UCSD-AML1 (cell line): ENCODE measurements at regions not wholly inside any gene's neighbourhood (a gene's known extent, or its start where the extent isn't known, plus 50 kb on each side); places are given as distances from the start of the nearest gene placed in this dataset.

Experiments used
- DNase-seq: peaks from one replicate; lab custom pipeline; 2025; ENCODE audit not compliant: unreplicated experiment; lab: John Stamatoyannopoulos, UW

DNA sequence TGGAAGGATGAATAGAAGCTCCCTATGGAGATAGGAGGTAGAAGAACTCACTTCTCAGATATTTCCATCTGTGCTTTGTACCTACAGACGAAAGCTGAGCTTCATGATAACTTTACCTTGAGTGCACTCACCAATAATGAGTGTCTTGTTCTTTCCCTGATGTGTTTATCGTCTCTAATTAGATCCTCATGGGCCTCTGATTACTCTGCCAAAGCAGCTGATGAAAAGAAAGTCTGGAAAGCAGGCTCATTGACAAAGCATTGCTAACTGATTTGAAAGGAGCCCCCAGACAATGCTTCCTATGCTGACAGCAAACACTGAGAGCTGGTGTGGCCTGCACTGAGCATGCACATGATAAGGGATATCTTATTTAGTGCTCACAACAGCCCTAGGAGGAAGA lies 183.9 kb upstream of the GHITM start:
- no peak for DNase-seq

- no peak for DNase-seq
Observed at GRCh38 chr10:83957168-83957947, 182.0 kb upstream of the GHITM start.

DNA sequence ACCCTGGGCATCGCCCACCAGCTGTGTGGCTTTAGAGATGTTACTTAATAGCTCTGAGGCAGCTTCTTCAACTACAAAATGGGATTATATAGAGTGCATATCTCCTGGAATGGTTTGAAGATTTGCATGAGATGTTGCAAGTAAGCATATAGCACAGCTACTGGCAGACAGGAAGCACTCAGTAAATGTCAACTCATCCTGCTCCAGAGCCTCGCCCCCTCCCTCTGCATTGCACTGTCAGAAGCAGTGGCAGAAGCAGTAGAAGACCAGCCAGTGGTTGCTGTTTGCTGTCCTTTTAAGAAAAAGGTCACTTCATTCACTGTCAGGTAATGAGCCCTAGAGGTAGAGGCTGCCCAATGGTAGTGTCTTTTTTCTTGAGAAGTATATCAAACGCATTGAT lies 180.0 kb upstream of the GHITM start:
- no peak for DNase-seq

DNA sequence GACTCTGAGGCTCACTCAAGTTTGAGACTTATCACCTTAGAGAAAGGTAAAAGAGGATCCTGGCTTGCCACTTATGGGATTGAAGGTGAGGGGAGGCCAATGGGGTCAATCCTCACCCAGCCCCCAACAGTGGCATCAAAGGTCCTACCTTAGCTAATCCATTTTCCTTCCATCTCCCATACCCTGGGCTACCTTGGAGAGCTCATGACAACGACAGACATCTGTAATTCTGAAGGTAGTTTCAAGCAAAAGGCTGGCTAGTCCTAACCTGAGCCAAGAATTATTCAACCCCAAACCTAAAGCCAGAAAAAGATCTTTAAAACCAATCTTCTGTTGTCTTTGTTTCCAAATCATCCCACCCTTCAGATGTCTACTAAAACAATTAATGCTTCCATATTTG lies 179.2 kb upstream of the GHITM start:
- DNase-seq, result no peak

- DNase-seq, result no peak
Observed at GRCh38 chr10:83961620-83962019, 177.7 kb upstream of the GHITM start.

DNA sequence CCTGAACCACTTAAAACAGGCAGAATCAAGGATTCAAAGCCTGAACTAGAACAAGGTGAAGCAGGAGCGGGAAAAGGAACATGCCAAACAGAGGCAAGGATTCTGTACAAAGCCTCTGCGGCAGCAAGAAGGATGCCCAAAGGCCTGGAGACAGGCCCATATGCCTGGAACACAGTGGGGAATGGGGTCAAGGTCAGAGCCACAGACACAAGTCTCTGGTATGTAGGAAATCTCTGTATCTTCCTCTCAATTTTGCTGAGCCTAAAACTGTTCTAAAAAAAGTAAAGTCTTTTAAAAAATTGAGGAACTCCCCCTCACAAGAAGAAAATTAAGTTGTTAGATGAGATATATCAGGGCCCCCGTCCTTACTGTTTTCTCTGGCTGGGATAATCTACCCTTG lies 175.9 kb upstream of the GHITM start:
- DNase-seq, result no peak

- no peak for DNase-seq
Observed at GRCh38 chr10:83965473-83965872, 173.8 kb upstream of the GHITM start.

GRCh38 chr10:83968052-83968451 lies 171.3 kb upstream of the GHITM start:
- DNase-seq, result no peak

- no peak for DNase-seq
Observed at GRCh38 chr10:83978681-83979383, 160.5 kb upstream of the GHITM start.

DNA sequence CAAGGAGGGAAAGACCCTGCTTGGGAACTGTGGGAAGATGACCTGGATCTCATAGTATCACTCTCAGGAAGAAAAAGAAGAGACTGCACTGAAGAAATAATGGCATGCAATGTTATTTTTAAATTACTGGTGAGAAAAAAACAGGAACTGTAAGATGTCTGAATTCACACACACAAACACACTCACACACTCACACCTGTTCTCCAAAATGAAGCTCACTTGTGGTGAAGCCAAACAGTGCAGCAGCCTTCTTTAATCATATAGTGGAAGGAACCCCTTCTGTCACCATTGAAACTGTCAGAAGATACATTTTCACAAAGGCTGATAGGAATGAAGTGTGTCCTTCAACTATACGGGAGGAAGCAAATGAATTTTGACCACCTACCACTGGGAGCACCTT lies 156.5 kb upstream of the GHITM start:
- no peak for DNase-seq

- no peak for DNase-seq
Observed at GRCh38 chr10:83983578-83984255, 155.6 kb upstream of the GHITM start.

DNA sequence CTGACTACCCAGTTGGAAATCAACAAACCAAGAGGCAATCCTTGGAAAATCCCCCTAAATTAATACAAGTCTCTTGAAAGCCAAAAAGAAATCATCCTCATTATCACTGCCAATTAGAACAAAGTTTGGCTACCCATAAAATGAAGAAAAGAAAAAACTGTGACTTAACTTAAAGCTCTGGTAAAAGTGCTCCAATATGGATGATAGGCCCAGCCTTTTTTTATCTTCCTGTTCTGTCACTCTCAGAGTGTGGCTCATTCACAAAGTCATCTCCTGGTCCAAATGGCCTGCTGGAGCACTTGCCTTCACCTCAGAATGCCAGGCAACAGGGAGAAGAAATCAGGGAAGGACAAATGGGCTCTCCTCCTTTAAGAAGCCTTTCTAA lies 155.1 kb upstream of the GHITM start:
- DNase-seq, result no peak

DNA sequence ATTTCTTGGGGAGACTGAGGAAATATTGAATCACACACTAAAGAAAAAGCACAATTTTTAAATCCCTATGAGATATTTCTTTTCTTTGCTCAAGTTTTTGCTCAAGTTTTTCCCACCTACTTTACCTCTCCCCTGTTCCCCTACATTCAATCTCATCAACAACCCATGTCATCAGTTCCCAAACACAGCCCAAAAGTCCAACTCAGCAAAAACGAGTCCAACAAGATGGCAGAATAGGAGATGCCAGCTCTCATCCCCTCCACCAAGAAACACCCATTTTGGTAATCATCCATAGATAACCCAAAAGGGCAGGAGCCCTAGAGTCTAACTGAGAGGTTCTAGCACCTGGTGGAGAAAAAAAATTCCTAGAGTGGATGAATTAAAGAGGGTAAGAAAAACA lies 152.5 kb upstream of the GHITM start:
- no peak for DNase-seq

DNA sequence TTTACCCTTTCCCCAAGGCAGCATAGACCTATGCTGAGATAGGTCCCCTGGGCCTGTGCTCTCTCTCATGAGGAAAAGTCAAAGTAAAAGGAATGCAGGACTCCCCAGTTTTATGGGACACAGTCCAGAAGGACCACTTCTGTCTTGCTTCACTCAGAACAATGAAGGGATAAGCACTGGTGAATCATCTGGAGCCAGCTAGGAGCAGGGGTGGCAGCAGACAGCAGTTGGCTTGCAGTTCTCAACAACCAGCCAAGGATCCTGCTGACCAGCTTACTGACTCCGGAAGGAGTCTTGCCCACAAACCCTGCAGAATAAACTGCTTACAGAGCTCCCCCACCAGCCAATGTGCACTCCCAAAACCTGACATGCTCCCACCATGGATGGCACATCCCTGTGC lies 152.1 kb upstream of the GHITM start:
- no peak for DNase-seq

DNA sequence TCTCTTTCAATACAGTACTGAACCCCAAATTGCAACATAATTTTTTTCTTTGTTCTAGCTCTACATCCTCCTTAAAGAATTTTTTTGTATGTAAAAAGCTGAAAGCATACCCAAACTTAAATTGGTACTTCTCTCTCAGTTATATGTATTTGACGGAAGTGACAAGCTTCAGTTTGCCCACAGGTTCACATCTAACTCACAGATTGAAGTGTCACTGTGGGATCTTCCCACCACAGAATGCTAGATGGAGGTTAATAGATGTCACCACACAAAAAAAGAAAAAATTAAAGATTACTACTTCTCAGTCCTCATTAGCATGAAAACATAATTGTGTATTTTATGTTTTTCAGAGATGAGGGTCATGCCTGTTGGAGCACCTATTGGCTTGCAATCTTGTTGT lies 150.9 kb upstream of the GHITM start:
- no peak for DNase-seq

DNA sequence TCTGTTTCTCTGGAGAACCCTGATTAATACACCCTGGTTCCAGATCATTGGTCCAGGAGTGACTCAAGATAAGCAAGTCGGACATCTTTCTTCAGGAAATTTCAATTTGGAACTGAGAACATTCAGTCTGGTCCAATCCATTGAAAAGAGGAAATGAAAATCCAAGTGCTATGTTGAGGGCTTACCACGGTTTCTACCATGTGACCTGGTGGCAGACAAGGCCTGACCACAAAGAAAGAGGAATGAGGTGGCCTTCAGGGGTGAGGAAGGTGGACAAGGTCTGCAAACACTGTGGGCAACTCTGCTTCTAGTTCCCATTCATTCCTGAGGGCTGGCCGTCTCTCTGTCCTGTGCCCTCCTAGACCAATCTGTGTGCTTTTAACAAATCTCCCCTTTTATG lies 149.2 kb upstream of the GHITM start:
- peak; percentile 19 for DNase-seq

GRCh38 chr10:83991986-83992753 lies 147.1 kb upstream of the GHITM start:
- DNase-seq, result peak; percentile 43

- no peak for DNase-seq
Observed at GRCh38 chr10:83994325-83994724, 145.0 kb upstream of the GHITM start.

DNA sequence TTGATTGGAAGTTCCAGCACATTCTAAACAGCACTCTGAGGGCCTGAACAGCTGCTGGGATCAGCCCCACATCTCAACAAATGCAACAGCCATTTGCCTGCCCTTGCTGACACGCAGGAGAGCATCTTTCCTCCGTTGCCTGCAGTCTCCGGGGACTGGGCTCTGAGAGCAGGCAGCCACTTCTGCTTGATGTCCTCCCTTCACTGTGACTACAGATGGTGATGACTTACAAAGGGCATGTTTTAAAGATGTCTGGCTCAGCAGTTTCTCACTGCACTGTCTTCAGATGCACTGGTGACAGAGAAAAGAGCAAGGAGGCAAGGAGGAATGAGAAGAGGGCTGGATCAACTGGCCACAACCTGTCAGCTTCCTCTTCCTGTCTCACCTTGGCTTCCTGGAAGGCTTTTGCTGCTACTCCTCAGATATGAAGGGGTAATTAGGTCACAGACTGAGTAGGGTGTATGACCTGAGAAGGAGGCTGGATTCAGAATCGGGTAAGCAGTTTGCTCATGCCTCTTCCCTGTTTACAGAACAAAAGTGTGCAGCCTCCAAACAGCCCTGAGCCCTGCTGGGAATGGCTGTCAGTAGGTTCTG lies 143.5 kb upstream of the GHITM start:
- DNase-seq, result no peak

- no peak for DNase-seq
Observed at GRCh38 chr10:84004221-84004620, 135.1 kb upstream of the GHITM start.

- no peak for DNase-seq
Observed at GRCh38 chr10:84005403-84005802, 133.9 kb upstream of the GHITM start.
